ENCODE measurements at regions not wholly inside any gene's neighbourhood (a gene's known extent, or its start where the extent isn't known, plus 50 kb on each side); places are given as distances from the start of the nearest gene placed in this dataset.

DNA sequence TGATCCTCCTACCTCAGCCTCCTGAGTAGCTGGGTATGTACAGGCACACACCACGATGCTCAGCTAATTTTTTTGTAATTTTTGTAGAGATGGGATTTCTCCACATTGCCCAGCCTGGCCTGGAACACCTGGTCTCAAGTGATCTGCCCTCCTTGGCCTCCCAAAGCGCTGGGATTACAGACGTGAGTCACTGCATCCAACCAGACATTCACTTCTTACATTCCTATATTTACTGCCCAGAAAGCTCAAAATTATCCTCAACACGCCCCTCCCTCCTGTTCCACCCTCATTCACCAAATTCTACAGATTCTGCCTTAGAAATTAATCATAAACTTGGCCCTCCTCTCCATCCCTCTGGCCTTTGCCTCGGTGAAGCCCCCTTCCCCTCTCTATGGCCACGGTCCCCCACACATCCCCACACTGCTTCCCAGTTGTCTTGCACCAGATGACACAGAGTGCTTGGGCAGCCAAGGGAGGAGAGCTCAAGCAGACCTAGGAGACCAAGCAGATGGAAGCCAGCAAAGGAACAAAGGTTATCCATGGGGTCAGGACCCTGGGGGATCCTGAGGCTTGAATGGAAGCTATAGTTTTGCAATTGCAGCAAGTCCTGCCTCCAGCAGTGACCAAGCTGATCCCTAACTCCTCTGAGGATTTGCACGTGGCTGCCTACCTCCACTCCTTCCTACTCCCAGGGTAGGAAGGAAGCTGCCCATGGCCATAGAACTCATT lies 213.2 kb upstream of the FOXN3 start:
- no peak for DNase-seq (ENCODE audit: extremely low read depth in 1 of 2, low read depth in 1 of 2)

DNA sequence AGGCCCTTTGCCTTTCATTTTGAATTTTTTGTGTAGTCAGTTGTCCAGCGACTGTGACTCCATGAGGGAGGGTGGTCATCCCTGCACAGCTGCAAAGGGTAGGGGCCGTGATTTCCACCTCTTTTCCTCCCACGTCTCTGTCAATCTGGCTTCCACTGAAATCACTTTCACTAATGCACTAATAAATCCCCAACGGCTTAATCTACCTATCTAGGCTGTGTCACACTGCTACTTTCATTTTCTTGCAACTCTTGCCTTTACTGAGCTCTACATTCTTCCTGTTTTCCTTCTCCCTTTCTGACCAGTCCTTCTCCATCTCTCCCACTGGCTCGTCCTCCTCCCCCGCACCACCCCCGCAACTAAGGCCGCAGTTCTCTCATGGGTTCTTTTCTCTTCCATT lies 212.3 kb upstream of the FOXN3 start:
- no peak for DNase-seq (ENCODE audit: extremely low read depth in 1 of 2, low read depth in 1 of 2)

DNA sequence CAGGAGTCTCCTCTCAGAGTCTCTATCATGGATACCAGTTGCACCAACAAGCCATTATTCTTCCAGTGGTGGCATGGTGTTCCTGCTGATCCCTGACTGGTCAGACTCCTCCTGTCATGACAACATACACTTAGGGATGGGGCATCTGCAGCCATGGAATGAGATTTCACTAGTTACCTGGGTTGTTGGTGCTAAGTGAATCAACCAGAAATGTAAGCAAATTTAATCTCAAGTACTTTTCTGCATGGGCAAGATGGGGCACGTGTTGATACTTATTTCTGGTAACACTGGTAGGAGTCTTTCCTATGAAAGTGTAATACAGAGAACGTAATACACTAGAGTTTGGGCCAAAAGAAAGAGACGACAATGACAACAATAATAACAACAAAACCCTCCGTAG lies 211.5 kb upstream of the FOXN3 start:
- no peak for DNase-seq (ENCODE audit: extremely low read depth in 1 of 2, low read depth in 1 of 2)

DNA sequence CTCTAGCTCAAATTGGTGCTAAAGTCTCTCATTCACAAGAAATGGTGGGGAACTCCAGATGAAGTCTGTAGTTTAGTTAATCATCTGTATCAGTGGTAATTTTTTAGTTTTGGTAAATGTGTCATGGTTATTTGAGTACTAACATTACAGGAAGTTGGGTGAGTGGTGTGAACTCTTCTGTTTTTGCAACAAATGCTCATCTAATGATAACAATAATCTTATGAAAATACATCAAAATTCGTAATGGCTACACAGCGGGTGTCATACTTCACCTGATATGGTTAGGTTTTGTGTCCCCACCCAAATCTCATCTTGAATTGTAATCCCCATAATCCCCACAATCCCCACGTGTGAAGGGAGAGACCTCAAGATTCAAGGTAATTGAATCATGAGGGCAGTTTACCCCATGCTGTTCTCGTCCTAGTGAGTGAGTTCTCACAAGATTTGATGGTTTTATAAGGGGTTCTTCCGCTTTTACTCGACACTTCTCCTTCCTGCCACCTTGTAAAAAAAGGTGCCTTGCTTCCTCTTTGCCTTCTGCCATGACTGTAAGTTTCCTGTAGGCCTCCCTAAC lies 209.3 kb upstream of the FOXN3 start:
- no peak for DNase-seq (ENCODE audit: extremely low read depth in 1 of 2, low read depth in 1 of 2)

DNA sequence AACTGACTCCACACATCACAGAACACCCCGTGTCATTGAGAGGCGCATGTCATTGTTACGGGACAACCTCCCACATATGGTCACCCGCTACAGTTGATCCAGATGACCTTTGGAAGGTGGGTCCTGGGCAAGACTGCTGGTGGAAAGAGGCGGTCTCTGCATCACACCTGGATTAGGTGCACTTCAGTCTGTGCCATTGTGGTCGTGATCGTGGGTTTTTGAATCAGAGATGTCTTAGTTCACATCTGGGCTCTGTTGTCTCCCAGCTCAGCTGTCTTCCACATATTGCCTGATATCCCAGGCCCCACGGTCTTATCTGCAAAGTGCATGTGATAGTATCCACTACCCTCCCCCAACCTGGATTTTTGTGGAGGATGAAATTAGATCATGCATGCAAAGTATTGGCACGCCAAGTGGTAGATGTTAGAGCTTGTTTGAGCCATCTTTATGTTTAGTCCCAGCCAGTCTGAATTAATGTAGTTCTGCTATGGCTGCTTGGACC lies 208.7 kb upstream of the FOXN3 start:
- DNase-seq (ENCODE audit: extremely low read depth in 1 of 2, low read depth in 1 of 2) = peak in 1 of 2 donors; percentile 29

DNA sequence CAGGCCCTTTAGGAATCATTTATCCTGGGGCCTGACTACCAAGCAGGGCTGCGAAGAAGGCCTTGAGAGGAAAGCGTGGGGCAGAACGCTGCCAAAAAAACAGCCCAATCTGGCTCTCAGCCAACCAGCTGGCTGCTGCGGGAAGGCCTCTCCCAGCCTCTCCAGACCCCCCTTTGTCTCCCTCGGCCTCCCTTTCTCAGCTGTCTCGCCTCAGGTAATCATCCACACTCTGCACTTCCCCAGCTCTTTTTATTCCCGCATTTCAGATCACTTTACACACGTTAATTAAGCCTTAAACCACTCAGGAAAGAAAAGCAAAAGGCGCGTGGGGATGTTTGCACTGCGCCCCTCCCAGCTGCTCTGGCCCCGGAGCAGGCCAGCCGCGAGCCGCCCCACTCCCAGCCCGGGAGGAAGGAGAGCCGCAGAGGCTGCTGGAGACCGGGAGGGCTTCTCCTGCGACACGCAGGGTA lies 208.2 kb upstream of the FOXN3 start:
- no peak for DNase-seq (ENCODE audit: extremely low read depth in 1 of 2, low read depth in 1 of 2)

DNA sequence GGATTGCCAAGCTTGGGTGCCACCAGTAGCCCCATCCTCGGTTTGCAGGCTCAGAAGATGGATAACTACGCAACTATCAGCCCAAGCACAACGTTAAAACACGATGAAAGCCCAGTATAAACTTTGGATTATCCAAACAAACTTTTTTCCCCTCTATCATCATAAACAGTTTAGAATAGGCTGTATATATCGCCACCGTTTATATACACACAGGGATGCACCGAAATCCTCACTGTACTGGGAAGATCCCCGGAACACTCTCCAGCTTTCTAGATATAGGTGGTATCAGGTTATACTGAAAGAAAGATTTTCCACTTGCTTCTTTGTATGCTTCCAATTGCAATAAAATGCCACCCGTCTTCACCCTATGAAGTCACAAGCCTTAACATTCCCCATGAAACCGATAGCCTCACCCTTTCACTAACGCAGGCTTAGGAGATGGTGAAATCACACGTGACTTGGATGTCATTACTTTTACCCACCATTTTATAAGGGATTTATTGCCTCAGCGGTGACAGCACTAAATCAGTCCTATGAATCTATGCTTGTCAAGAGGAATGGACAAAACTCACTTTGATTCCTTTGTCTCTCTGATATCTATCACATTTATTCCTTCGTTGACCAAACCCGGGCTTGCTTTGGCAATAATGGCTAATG lies 207.6 kb upstream of the FOXN3 start:
- DNase-seq (ENCODE audit: extremely low read depth in 1 of 2, low read depth in 1 of 2) = no peak

DNA sequence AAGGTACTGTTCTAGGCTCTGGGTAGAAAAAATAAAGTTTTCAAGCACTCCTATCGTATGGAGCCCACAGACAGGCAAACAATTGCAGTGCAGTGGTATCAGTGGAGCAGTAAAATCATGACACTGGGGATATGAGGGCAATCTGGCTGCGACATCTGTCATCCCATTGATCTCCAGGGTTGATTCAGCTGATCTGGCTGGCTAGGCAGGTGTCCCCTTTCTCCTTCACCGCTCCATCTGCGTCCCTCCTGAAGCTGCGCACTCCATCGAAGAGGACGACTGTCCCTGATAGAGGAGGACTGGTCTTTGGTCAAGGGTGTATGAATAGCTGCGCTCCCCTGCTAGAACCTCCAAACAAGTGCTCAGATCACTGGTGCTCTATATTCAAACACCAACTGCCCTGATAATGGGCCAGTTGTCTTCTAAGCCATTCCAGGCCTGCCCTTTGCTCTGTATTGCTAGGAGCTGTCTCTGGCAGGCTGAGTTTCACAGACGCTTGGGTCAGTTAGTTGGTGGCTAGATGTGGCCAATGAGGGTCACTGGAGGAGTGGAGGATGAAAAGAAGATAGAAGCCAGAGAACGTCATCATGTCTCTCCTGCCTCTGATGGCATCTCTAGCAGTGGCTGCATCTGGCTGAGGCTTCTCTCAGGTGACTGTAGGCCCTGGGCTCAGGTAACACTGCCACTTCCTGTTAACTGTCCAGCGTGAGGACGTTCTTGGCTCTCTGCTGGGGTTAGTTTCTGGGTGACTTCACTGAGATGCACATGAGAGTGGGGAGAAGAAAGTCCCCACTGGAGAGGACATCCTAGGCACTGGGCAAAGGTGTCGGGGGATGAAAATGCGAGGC lies 205.0 kb upstream of the FOXN3 start:
- no peak for DNase-seq (ENCODE audit: extremely low read depth in 1 of 2, low read depth in 1 of 2)

DNA sequence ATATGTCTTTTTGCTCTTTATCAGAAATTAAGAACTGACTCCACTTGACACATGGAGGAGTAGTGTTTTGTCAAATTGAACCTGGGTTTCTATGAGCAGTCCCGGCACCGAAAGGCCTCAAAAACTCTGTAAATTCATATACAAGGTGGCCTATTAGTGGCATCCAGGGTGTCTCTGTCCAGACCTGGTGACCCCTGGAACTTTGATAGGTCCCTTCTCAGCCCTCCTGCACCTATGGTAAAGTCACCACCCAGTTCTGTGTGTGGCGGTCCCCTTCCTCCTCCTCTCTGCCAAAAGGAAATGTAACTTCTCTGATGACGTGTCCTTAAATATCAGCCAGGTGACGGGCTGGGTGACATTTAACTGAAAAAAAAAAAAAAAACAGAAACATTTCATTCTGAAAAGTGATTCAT lies 204.0 kb upstream of the FOXN3 start:
- peak in 1 of 2 donors; percentile 51 for DNase-seq (ENCODE audit: extremely low read depth in 1 of 2, low read depth in 1 of 2)

DNA sequence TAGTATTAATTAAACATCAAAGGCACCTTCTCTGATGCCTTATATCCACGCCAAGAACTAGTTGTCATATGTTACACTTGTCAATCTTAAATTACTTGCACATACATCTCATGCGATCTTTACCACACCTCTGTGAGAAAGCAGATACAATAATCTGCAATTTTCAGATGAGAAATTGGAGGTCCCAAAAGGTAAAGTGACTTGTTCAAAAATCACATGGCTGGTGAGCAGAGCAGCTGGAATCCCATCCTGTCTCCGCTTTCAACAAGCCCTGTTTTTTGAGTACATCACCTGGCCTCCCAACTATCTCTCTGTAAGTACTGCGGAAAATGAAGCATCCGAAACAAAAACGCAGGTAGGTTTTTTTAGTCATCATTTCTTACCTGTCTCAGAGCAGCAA lies 203.4 kb upstream of the FOXN3 start:
- DNase-seq (ENCODE audit: extremely low read depth in 1 of 2, low read depth in 1 of 2) = no peak

DNA sequence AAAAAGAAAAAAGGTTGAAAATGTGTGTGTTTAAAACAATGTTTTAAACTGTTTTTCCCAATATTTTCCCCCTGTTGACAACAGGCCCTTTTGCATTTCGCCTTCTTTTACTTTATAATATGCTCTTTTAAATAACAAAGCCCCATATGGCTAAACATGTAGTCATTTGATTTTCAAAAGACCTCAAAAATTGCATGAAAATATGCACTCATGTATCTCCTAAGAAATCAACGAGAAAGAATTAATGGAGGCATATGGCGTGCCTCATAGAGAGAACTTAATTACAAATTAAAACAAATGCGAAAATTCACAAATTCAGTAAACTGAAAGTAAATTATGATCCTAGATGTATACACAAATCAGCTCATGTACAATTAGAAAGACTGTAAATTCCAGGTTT lies 202.6 kb upstream of the FOXN3 start:
- no peak for DNase-seq (ENCODE audit: extremely low read depth in 1 of 2, low read depth in 1 of 2)

DNA sequence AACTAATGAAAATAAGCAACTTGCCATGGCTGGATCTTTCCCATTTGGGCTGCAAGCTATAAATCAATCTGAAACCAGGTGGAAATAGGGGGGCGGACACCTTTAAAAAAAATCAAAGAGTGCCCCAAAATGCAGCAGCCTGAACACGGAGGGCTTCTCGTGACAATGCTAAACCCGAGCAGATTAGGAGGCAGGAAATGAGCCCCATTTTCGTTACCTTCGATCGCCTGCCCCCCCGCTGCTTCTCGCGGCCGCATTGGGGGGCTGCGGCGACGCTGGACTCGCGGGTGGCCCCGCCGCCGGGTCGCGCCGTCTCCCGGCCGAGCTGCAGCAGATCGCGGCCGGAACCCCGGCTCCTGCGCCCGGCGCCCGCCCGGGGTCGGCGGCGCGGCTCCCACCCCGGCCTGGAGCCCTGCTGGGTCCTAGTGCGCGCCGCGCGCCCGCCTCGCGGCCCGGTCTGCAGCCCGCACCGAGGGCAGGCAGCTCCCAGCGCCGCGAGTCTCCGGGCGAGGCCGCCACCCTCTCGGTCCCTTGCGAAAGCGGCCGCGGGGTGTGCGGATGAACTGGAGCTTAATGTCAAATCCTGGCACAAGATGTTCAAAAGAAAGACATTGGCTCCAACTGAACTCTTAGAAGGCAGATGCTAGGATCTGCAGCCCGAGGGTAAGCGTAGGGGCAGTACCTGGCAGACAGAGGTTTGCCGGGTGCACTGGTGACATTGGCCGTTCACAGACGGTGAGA lies 201.9 kb upstream of the FOXN3 start:
- DNase-seq (ENCODE audit: extremely low read depth in 1 of 2, low read depth in 1 of 2) = peak; percentile 41 to 49

DNA sequence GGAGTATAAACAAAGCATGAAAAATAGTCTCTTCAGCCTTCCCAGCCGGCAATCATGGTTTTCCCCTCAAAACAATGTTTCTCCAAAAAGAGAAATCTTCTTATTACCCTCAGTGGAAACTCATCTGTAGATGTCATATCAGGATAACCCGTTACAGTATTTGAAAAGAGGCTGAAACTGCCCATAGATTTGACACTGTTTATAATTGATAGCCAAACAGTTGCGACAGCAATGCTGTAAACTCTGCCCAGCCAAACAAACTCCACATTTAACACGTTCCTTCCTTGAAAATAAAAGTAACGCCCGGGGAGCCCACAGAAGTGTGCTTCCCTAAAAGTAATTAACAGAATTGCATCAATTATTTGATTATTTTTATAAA lies 201.3 kb upstream of the FOXN3 start:
- DNase-seq (ENCODE audit: extremely low read depth in 1 of 2, low read depth in 1 of 2) = no peak

DNA sequence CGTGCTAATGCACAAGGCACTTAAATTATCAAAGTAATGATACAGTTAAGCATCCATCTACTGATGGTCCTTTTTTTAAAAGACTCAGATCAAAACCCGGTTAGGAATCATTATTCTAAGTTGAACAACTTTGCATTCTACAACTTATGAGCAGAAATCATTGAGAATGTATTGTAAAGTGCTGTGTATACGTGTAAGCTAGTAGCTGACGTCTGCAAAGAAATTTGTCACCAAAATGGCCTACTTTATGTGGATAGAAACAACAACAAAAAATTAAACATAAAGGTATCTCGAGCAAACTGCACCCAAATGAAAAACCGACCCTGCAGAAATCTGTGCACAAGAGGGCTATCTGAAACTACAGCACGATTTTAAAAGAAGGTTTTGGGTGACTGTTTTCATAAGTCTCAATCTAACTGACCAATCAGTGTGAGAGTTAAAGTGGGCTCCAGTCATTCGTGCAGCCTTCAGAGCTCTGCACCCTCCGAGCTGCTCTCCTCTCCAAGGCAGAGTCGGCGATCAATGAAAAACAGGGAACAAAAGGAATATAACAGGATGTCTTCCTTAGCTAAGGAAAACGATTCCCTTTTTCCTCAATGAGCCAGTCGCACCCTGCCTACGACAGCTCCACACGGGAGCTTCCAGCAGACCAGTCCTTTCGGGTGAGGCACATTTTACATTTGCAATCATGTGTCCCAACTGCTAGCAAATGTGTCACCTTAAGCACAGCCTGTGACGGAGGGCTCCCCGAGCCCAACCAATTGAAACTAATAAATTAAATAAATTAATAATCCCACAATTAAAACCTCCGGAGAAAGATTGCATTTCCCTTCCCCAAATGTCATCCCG lies 200.7 kb upstream of the FOXN3 start:
- no peak for DNase-seq (ENCODE audit: extremely low read depth in 1 of 2, low read depth in 1 of 2)

DNA sequence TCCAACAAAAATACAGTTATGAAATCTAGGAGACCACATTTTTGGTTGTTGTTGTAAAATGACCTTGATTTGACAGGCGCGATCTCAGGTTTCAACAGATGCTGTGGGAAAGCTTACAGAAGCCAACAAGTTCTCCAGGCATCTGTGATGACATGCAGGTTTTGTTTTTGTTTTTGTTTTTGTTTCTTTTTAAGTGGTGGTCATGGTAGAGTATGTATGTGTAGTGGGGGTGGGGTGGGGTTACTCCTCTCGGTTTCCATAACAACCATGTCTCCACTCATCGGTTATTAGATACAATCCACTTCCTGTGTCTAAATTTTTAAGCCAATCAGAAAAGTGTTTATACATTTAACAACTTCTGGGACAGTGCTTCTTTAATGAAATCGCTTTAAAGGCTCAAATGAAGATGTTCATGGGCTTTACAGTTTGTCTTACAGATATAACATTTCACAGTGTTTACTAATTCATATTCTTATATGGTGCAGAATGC lies 199.9 kb upstream of the FOXN3 start:
- DNase-seq (ENCODE audit: extremely low read depth in 1 of 2, low read depth in 1 of 2) = no peak

DNA sequence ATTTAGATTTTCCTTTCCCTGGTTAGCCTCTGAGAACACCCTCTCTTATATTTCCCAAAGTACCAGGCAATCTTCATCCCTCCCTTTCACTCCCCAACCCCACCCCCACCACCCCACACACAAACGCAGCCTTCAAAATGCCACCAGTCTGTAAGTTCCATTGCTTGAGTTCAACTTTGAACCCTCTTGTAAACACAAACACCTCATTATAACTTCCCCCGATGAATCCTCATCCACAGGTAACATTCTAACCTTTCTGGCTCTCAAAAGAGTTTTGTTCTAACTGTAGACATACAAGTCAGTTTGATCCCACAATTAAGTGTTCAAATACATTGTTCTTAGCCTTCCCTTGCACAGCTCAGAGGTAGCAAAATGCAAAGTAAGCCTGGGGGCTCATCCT lies 199.4 kb upstream of the FOXN3 start:
- no peak for DNase-seq (ENCODE audit: extremely low read depth in 1 of 2, low read depth in 1 of 2)

DNA sequence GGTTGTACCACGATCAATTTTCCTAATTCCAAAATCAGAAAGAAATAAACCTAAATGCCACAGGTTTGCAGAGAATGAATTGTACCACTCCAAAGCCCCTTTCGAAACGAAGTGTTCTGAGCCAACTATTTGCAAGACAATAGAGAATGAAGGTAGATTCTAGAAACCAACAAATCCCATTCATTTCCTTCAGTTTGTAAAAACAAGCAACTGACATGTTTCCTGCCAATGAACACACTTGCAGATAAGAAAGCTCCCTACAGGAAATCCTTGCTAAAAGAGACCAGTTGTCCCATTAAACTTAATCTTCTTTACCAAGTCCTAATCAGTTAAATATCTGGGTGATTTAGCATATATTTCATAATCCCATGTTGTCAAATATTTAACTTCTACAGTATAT lies 198.4 kb upstream of the FOXN3 start:
- no peak for DNase-seq (ENCODE audit: extremely low read depth in 1 of 2, low read depth in 1 of 2)

DNA sequence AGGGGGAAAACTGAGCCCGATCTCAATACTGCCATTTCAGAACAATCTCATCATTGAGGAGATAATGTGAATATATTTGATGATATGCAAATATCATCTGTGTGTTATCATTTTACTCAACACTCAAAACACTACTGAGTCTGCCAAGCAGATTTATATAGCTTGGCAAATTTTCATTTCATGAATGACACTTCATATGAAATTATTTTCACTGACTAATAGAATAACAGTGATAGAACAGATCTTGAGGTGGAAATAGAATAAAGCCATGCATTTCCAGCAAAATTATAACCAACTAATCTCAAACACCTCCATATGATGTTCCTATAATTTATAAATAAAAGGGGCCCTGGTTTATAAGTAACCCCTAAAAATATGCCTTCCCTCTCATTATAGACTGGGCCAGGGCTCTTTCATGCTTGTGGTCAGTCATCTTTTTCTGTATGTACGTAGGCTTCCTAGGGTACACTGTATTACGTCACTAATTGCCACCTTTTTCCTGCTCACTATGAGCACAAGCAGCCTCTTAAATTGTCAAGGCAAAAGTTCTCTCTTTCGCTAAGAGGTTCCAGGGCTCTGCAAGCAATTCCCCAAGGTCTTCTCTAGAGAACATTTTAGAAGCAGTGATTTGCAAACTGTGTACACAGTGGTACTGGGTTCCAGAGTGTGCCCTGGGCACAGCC lies 197.1 kb upstream of the FOXN3 start:
- DNase-seq (ENCODE audit: extremely low read depth in 1 of 2, low read depth in 1 of 2) = no peak
